Activated naive CD4-positive, alpha-beta T cell treated with anti-CD3 and anti-CD28 coated beads, Interleukin-2, amount 50 U/mL, for 72 hours (primary cell): ENCODE measurements at regions not wholly inside any gene's neighbourhood (a gene's known extent, or its start where the extent isn't known, plus 50 kb on each side); places are given as distances from the start of the nearest gene placed in this dataset.

ENCODE experiments used
- ATAC-seq, 2 donors: fragments of 150-1000 bp; cut with Tn5 transposase; 2 replicates each; pipeline ENCODE4 v1.10.0; 2021; ENCODE audit warnings: mild to moderate bottlenecking in 2 of 2, moderate library complexity in 2 of 2
- DNase-seq, 2 donors: peaks; one replicate each; pipeline ENCODE4 v3.0.0; 2021 to 2022; ENCODE audit warnings: low spot score in 2 of 2
- H3K27ac Mint-ChIP-seq, 2 donors: one replicate each; pipeline ENCODE4 v1.8.0; 2022; ENCODE audit warnings: mild to moderate bottlenecking in 2 of 2, mixed read lengths in 2 of 2
- H3K36me3 Mint-ChIP-seq, 2 donors: one replicate each; pipeline ENCODE4 v1.8.0; 2022; ENCODE audit warnings: mixed read lengths in 2 of 2
- H3K9me3 Mint-ChIP-seq, 2 donors: one replicate each; pipeline ENCODE4 v1.8.0; 2022; ENCODE audit warnings: mixed read lengths in 2 of 2

DNA sequence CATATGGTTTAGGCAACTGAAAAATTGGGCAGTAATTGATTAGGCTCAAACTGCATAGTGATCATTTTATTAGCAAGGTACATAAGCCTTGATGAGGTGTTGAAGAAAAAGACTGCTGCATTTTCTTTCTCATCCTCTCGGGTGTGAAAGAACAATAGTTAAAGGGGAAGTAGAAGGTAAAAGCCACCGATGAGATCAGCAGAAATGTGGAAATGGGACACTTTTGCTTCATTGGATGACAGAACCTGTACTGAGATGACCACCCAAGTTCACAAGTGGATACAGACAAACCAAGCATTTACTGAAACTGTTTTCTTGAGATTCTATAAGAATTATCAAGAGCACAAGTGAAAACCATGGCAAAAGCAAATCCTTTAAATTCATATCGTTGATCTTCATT is 184.0 kb downstream of the TMX1 start:
- no peak for DNase-seq
- Mint-ChIP-seq H3K9me3 (peaks cover 15% of the 10 kb centered on the region in 2 donors), H3K27ac (no peak overlapping the region), H3K36me3 (peaks cover 17 to 22% of the 10 kb centered on the region in 2 donors)
- no peak for ATAC-seq

DNA sequence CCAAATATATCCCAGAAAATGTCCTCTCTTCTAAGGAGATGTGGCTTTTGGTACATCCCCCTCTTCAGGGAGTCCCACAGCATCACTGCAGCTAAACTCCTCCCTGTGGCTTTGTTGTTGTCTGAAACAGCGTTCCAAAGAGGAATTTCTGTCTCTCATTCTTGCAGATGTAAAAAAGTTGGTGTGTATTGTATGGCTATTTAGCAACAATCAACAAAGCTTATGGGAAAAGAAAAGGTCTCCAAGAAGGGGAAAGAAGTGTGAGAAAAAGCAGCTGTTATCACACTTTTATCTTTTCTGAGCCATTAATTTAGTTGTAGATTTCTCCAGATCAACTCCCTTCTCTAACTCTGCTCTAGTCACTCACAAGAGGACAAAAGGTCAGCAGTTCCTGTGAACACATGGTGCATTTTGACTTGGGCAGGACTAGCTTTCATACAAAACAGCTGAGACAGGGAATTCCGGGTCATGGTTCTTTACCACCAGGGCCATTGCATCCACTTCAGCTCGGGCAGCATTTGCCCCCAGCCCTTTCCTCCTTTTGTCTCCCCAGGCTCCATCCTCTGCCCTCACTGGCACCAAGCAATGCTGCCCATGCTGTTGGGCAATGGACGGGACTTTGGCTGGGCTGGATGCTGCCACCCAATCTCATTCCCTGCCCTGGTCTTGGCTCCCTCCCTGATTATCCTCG is 184.7 kb downstream of the TMX1 start:
- peaks cover 14 to 15% of the 10 kb centered on the region in 2 donors for H3K9me3 Mint-ChIP-seq
- no peak for DNase-seq
- peaks cover 11 to 20% of the 10 kb centered on the region in 2 donors for H3K36me3 Mint-ChIP-seq
- ATAC-seq, result no peak
- H3K27ac Mint-ChIP-seq, result no peak overlapping the region

DNA sequence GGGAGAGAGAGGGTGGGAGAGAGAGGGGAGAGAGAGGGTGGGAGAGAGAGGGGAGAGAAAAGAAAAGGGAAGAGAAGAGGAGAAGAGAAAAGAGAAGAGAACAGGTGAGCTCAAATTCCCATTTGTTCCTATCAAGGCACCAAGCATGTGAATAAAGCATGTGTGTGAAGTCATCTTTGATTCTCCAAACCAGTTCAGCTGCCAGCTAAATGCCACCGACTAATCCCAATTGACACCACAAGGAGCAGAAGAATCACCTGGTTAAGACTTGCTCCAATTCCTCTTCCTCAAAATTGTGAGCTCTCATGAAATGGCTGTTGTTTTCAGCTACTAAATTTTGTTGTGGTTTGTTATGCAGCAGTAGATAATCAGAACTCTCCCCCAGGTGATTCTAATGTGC is 188.9 kb downstream of the TMX1 start:
- DNase-seq, result no peak
- Mint-ChIP-seq H3K27ac (no peak overlapping the region), H3K36me3 (no peaks in the 10 kb centered on the region), H3K9me3 (peaks cover 0 to under 1% of the 10 kb centered on the region in 2 donors)
- ATAC-seq, result no peak

DNA sequence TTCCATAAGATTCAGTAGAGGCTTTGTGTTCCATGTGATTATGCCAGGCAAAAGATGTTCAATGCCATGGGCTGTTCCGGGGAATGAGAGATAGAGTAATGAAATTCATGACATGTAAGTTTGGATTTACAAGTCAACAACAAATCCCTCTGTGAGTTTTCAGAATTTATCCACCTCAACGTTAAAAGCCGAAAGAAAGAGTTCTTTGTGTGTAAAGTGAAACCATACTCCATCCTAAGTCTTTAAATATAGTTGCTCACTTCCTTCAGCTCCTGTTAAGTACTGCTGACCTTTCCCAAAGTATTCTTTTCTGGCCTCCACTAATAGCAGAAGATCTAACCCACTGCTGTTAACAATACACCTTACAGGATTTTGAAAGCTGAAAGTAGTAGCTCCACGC is 190.0 kb downstream of the TMX1 start:
- no peaks in the 10 kb centered on the region for H3K9me3 Mint-ChIP-seq
- ATAC-seq (no peak), DNase-seq (no peak)
- no peaks in the 10 kb centered on the region for H3K36me3 Mint-ChIP-seq
- no peak overlapping the region for H3K27ac Mint-ChIP-seq

DNA sequence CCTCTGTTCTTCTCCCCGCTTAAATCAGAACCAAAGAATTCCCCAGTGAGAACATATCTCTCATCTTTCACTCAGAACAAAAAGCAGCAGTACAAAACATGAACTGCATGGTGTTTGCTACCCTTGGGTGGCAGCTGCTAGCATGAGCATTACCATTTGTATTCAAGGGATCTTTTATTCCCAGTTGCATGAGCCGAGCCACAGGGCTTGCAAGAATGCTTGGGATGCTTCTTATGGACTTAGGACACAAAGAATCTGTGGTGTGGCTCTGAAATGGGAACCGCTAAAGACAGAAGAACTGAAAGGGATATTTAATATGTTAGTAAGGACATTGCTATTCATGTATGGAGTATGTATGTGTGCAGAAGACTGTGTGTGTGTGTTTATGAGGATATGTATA is 190.6 kb downstream of the TMX1 start:
- DNase-seq (no peak), ATAC-seq (no peak)
- H3K36me3 Mint-ChIP-seq, result no peaks in the 10 kb centered on the region
- H3K9me3 Mint-ChIP-seq, result no peaks in the 10 kb centered on the region
- no peak overlapping the region for H3K27ac Mint-ChIP-seq

DNA sequence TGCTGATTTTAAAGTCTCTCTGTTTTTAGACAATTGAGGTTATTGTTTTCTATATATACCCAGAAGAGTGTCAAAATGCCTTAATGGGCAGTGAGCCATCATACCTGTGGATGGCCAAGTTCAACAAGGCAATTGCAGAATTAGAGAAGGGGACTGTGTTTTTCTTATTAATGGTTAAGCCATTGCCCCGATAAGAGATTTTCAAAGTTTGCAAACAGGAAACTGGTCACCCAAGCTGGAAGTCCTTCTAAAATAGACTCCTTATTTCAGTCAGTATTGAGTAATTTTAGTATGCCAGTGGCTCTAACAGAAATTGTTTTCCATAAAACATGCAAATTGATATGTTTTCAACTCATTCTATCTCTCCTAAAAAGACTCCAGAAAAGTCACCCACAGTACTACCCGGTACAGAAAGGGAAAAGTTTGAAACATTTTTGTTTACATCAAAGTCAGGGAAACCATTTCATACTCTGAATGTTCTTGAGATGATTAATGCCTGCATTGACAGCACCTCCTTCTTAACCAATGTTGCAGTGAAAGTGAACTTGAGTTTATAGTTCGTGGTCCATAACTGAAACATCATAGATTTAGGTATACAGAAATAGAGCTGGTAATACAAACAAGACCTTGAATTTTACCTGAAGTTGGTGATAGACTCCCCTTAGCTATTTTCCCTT is 191.1 kb downstream of the TMX1 start:
- Mint-ChIP-seq H3K27ac (no peak overlapping the region), H3K9me3 (no peaks in the 10 kb centered on the region), H3K36me3 (no peaks in the 10 kb centered on the region)
- DNase-seq, result no peak
- peak in 1 of 2 donors; percentile 53 for ATAC-seq

DNA sequence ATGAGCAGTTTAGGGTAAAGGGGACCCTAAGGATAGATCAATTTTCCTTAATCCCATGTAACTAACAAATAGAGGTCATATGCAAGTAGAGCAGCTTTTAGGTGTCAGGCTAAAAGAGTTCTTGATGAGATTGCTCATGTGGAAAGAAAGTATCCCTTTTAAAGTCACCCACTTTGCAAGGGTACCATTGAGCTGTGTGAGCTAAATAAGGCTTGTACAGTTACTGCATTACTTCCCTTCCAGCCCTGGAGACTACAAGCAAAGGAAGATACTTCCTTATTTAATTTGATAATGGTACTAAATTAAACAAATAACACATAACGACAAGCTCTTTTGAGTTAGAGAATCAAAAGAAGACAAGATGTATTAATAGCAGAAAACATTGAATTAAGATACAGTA is 191.7 kb downstream of the TMX1 start:
- H3K9me3 Mint-ChIP-seq, result no peaks in the 10 kb centered on the region
- no peak overlapping the region for H3K27ac Mint-ChIP-seq
- ATAC-seq (no peak), DNase-seq (no peak)
- H3K36me3 Mint-ChIP-seq, result no peaks in the 10 kb centered on the region

DNA sequence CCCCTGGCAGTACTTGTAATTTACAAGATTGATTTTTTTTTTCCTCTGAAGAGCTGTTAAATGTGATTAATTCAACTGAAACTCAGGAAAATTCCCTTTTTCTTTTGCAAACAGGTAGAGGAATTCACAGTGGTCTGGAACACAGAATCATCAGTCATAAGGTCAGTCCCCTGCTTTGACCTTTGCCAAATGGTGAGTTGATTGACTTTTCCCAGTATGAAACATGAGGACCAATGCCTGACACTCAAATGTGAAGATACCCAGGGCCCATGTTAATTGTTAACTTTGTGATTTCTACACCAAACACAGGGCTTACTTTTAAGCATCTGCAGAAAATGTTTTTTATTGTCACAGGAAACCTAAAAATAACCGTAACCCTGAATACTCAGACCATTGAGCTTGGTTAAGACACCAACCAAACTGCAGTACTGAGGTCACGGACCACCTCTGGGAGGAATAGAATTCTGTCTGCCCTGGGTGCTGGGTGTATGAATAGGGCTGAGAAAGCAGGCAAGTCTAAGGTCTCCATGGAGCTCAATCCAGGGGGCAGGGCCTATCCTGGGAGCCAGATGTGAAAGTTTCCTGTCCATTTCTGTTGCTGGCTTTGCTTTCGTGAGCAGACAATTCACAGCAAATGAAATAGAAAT is 192.4 kb downstream of the TMX1 start:
- Mint-ChIP-seq H3K27ac (no peak overlapping the region), H3K36me3 (no peaks in the 10 kb centered on the region), H3K9me3 (no peaks in the 10 kb centered on the region)
- DNase-seq (no peak), ATAC-seq (no peak)

DNA sequence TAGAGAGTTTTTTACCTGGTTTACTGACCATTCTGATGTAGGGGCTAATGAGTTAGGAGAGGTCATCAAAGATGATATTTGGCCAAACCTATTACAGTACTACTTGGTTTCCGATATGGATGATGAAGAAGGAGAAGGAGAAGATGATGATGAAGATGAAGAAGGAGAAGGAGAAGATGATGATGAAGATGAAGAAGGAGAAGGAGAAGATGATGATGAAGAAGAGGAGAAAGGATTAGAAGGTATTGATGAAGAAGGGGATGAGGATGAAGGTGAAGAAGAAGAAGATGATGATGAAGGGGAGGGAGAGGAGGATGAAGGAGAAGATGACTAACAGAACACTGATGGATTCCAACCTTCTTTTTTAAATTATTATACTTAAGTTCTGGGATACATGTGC is 196.6 kb downstream of the TMX1 start:
- no peaks in the 10 kb centered on the region for H3K9me3 Mint-ChIP-seq
- no peak overlapping the region for H3K27ac Mint-ChIP-seq
- no peak for ATAC-seq
- H3K36me3 Mint-ChIP-seq, result no peaks in the 10 kb centered on the region
- DNase-seq, result no peak

DNA sequence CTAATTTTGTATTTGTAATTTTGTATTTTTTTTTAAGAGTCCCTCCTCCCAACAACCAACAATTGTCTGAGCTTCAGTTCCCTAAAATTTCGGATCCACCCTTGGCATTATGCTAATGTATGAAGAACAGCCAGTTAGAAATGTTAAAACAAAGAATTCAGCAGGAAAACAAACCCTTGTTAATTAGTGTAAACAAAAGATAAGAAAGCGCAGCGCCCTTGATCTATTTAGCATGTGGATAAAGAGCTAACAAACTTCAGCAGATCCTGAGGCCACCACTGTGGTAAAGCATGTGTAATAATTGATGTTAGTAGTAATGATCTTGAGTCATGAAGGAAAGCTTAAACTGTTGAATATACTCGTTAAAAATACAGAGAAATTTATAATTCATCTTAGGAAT is 199.8 kb downstream of the TMX1 start:
- DNase-seq (no peak), ATAC-seq (no peak)
- Mint-ChIP-seq H3K36me3 (no peaks in the 10 kb centered on the region), H3K27ac (no peak overlapping the region), H3K9me3 (no peaks in the 10 kb centered on the region)

DNA sequence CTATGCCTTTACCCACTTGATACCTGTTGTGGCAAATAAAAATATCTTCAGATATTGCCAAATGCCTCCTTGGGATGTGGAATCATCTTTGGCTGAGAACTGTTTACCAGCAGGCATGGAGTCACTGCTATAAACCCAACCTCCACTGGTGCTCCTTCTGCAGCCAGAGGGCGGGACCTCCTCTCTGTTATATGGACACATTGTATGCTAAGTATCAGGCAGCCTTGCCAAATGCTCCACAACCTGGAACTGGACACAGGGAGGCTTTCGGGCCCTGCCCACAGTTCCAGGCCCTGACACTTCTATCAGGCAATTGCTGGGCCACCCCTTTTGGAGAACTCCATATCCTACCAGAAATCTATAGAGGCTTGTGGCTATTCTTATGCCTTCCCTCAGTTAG is 201.0 kb downstream of the TMX1 start:
- no peak for ATAC-seq
- Mint-ChIP-seq H3K36me3 (no peaks in the 10 kb centered on the region), H3K27ac (no peak overlapping the region), H3K9me3 (no peaks in the 10 kb centered on the region)
- DNase-seq, result no peak

DNA sequence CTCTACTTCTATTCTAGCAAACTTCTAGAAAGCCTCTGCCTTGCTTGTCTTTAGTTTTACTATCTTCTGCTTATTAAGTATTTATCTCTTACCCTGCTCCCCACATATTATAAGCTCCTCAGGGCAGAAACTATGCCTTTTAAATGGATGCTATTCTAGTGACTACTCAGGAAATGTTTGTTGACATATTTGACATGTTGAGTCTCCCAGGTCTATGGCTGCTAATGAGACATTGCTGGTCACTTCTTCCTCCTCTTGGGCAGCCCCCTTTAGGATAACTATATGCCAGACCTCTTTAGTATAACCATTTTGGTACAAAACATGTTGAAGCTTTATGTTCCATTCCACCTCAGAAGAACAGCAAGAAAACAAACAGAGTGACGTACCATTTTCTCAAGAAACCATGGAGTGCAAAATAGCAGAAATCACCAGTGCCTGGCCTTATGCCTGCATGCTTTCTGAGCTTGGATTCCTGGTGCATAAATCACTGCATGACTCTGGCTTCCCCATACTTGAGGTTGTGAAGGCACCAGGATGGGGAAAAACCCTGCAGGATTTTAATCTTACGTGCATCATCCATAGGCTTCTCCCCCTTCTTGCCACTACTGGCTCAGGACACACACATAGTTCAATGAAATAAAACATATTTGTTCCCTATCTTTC is 202.6 kb downstream of the TMX1 start:
- H3K27ac Mint-ChIP-seq, result no peak overlapping the region
- no peaks in the 10 kb centered on the region for H3K36me3 Mint-ChIP-seq
- H3K9me3 Mint-ChIP-seq, result no peaks in the 10 kb centered on the region
- no peak for ATAC-seq
- no peak for DNase-seq

DNA sequence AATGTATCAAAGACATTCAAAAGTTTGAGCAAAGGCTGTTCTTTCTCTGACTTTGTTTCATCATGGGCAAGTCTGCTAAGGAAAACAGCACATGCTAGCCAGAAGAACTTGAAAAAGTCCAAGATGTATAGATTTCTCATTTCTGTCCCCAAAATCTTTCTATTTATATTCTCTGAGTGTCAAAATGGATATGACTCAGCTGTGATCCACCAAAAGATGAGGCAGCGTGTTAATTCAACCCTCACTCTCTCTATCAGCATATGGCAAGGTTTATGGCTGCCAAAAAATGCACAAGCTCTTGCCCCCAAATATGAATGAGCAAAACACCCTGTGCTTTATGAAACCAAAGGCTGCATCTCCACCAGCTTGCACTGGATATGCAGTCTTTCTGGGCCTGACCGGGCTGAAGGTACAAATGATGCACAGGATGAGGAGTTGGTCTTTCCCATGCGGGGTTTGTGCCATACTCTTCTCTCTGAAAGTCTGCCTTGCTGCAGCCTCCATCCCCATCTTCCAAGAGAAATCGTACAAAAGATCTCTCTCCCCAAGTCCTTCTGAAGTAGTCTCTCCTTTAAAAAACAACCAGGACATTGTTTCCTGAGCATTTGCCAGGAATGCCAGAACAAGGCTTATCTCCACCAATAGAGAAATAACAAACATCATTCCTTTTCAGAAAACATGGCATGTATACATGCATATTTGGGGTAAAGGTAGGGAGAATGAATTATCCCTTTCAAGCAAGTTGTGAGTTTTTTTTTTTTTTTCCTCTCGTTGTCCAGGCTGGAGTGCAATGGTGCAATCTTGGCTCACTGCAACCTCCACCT is 203.4 kb downstream of the TMX1 start:
- Mint-ChIP-seq H3K27ac (no peak overlapping the region), H3K36me3 (no peaks in the 10 kb centered on the region), H3K9me3 (no peaks in the 10 kb centered on the region)
- DNase-seq (no peak), ATAC-seq (no peak)

DNA sequence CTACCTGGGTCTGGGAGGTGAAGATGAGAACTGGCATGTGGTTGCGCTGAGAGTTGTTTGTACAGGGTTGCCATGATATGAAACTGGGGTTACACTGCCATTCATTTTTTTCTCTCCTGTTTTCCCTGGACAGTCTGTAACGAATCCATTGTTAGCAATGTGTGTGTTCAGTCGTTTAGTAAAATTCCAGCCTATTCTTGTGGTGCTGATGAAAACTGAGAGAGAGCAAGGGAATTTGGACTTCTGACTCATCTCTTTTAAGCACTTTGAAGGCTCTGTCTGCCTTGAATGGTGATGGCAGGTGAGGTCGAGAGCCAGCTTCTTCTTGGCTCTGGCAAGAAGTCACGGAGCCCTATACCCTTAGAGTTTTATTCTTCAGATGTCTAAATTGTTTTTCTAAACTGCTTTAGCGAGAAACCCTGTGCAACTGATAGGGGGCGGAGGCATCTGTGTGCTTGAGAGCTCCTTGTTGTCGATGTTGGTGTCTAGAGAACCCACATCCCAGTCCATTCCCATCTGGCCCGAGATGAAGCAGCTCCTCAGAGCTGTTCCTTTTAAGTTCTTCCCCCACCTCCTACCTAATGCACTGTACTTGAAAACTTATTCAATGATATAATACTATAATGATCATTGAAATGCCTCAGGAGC is 204.4 kb downstream of the TMX1 start:
- H3K27ac Mint-ChIP-seq, result no peak overlapping the region
- ATAC-seq, result no peak
- H3K36me3 Mint-ChIP-seq, result no peaks in the 10 kb centered on the region
- no peaks in the 10 kb centered on the region for H3K9me3 Mint-ChIP-seq
- DNase-seq, result no peak

DNA sequence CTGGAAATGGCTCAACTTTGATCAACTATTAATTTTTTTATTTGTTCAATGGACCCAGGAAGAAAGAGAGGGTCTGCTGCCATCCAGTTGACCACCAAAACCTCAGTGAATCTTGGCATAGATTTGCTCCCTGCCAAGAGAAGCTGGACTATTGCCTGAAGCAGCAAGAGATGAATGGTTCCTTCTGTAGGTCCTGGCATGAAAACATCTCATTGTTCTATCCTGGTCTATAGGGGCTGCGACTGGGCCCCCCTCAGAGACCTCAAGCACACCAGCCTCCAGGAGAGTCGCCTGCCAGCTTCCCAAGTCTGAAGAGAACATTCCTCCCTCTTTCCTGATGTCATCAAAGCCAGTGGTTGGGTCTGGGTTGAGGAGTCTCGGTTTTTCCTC is 204.9 kb downstream of the TMX1 start:
- H3K36me3 Mint-ChIP-seq, result no peaks in the 10 kb centered on the region
- DNase-seq (no peak), ATAC-seq (no peak)
- H3K27ac Mint-ChIP-seq, result no peak overlapping the region
- H3K9me3 Mint-ChIP-seq, result no peaks in the 10 kb centered on the region

DNA sequence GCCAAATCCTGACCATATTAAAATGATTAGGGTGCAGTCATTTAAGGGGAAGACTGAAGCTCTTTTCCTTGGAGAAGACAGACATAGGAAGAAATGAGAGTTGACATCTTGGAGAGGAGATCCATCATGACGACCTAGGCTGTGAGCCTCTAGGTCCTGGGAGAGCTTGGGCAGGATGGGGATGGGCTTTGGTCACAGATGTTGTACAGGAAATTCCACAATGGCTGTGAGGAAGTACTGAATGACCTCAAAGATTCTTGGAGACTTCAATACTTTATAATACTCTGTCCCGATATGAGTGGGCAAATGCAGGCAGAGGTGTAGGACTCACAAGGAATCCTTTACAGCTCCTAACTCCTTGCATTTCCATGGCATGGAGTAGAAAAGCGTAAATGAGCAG is 204.9 kb upstream of the FRMD6 start:
- no peaks in the 10 kb centered on the region for H3K9me3 Mint-ChIP-seq
- no peaks in the 10 kb centered on the region for H3K36me3 Mint-ChIP-seq
- DNase-seq (no peak), ATAC-seq (no peak)
- no peak overlapping the region for H3K27ac Mint-ChIP-seq
